WTC11 (cell line): ENCODE measurements at regions not wholly inside any gene's neighbourhood (a gene's known extent, or its start where the extent isn't known, plus 50 kb on each side); places are given as distances from the start of the nearest gene placed in this dataset.

Experiments used
- ATAC-seq: fragments of 200-7000 bp; cut with Tn5 transposase; 2 replicates; pipeline ENCODE4 v1.10.0; 2021; ENCODE audit warnings: mild to moderate bottlenecking, moderate library complexity
- CTCF ChIA-PET: fragments of 300-600 bp; sonication (Branson Sonifier 250); formaldehyde crosslinking; loops from one replicate; lab custom pipeline; 2021; ENCODE audit warnings: antibody characterized with exemption; lab: Charles Lee
- POLR2A ChIA-PET: fragments of 350-600 bp; sonication (Branson Sonifier 250); formaldehyde crosslinking; loops from one replicate; lab custom pipeline; 2021; ENCODE audit warnings: antibody characterized with exemption; lab: Charles Lee
- DNase-seq: peaks from one replicate; pipeline ENCODE4 v3.0.0; 2021; ENCODE audit warnings: low spot score
- H3K27ac Mint-ChIP-seq: 2 replicates; pipeline ENCODE4 v1.8.0; 2021; ENCODE audit warnings: mixed read lengths
- H3K27me3 Mint-ChIP-seq: 2 replicates; pipeline ENCODE4 v1.8.0; 2021; ENCODE audit warnings: low read depth, mild to moderate bottlenecking, moderate library complexity, mixed read lengths
- H3K36me3 Mint-ChIP-seq: 2 replicates; pipeline ENCODE4 v1.8.0; 2021; ENCODE audit warnings: mixed read lengths
- H3K4me1 Mint-ChIP-seq: 2 replicates; pipeline ENCODE4 v1.8.0; 2022; ENCODE audit warnings: mixed read lengths
- H3K4me3 Mint-ChIP-seq: 2 replicates; pipeline ENCODE4 v1.8.0; 2021; ENCODE audit warnings: mild to moderate bottlenecking, moderate library complexity, mixed read lengths
- H3K9me3 Mint-ChIP-seq: 2 replicates; pipeline ENCODE4 v1.8.0; 2021; ENCODE audit warnings: mixed read lengths
- AFF4 ChIP-seq: sonication (generic); formaldehyde crosslinking; IDR thresholded peaks from 2 replicates; pipeline ENCODE4 v1.8.1; 2023; ENCODE audit warnings: mild to moderate bottlenecking, missing genetic modification reagents, borderline replicate concordance
- ARID4B ChIP-seq: sonication (generic); formaldehyde crosslinking; IDR thresholded peaks from 2 replicates; pipeline ENCODE4 v1.8.0; 2023; ENCODE audit warnings: missing genetic modification reagents, mild to moderate bottlenecking, borderline replicate concordance
- ATF3 ChIP-seq: sonication (generic); formaldehyde crosslinking; conservative IDR thresholded peaks from 2 replicates; pipeline ENCODE4 v1.8.1; 2022; ENCODE audit warnings: mild to moderate bottlenecking, missing genetic modification reagents
- E2F1 ChIP-seq: sonication (generic); formaldehyde crosslinking; IDR thresholded peaks from 2 replicates; pipeline ENCODE4 v1.8.0; 2022; ENCODE audit warnings: mild to moderate bottlenecking, missing genetic modification reagents
- ESRRA ChIP-seq: sonication (generic); formaldehyde crosslinking; IDR thresholded peaks from 2 replicates; pipeline ENCODE4 v1.8.1; 2022; ENCODE audit warnings: mild to moderate bottlenecking, missing genetic modification reagents, borderline replicate concordance
- FOXP1 ChIP-seq: sonication (generic); formaldehyde crosslinking; IDR thresholded peaks from 2 replicates; pipeline ENCODE4 v1.8.0; 2022; ENCODE audit warnings: missing genetic modification reagents, mild to moderate bottlenecking, moderate library complexity, borderline replicate concordance
- HMGA2 ChIP-seq: fragments of 250-450 bp; sonication (Bioruptor Pico); IDR thresholded peaks from 2 replicates; pipeline ENCODE4 v1.4.0; 2021; ENCODE audit warnings: mild to moderate bottlenecking, moderate library complexity
- JAZF1 ChIP-seq: fragments of 250-450 bp; sonication (Bioruptor Pico); IDR thresholded peaks from 2 replicates; pipeline ENCODE4 v1.9.0; 2021; ENCODE audit warnings: moderate library complexity, mild to moderate bottlenecking, inconsistent platforms
- NR1H2 ChIP-seq: sonication (generic); formaldehyde crosslinking; IDR thresholded peaks from 2 replicates; pipeline ENCODE4 v1.9.0; 2021; ENCODE audit warnings: mild to moderate bottlenecking, moderate library complexity, missing genetic modification reagents
- NR3C1 ChIP-seq: sonication (generic); formaldehyde crosslinking; conservative IDR thresholded peaks from 2 replicates; pipeline ENCODE4 v1.8.1; 2023; ENCODE audit warnings: low read depth, mild to moderate bottlenecking, missing genetic modification reagents
- PREB ChIP-seq: sonication (generic); formaldehyde crosslinking; IDR thresholded peaks from 2 replicates; pipeline ENCODE4 v1.8.1; 2022; ENCODE audit warnings: mild to moderate bottlenecking, missing genetic modification reagents, moderate library complexity, borderline replicate concordance
- RORB ChIP-seq: fragments of 250-450 bp; sonication (Bioruptor Pico); IDR thresholded peaks from 2 replicates; pipeline ENCODE4 v1.9.0; 2021; ENCODE audit warnings: mild to moderate bottlenecking
- STAT6 ChIP-seq: sonication (generic); formaldehyde crosslinking; conservative IDR thresholded peaks from 2 replicates; pipeline ENCODE4 v1.8.1; 2023; ENCODE audit warnings: mild to moderate bottlenecking, low read depth, missing genetic modification reagents, moderate library complexity
- ZNF281 ChIP-seq: sonication (generic); formaldehyde crosslinking; IDR thresholded peaks from 2 replicates; pipeline ENCODE4 v1.8.0; 2023; ENCODE audit warnings: mild to moderate bottlenecking, missing genetic modification reagents

- DNase-seq (no peak), ATAC-seq (no peak)
- TF ChIP-seq AFF4 (CRISPR knock-in tag) (no peak), FOXP1 (CRISPR knock-in tag) (no peak), ZNF281 (CRISPR knock-in tag) (no peak), STAT6 (no peak), PREB (CRISPR knock-in tag) (no peak), E2F1 (CRISPR knock-in tag) (no peak), ATF3 (no peak), HMGA2 (no peak), RORB (CRISPR knock-in tag) (no peak), JAZF1 (CRISPR knock-in tag) (no peak), NR3C1 (CRISPR knock-in tag) (no peak), NR1H2 (no peak), ESRRA (CRISPR knock-in tag) (no peak), ARID4B (CRISPR knock-in tag) (no peak)
- Mint-ChIP-seq H3K9me3 (peaks cover 8% of the 10 kb centered on the region; the same call in 1 of the 2 replicates), H3K36me3 (no peaks in the 10 kb centered on the region), H3K4me1 (peaks cover 23% of the 10 kb centered on the region), H3K4me3 (no peak overlapping the region), H3K27me3 (no peaks in the 10 kb centered on the region), H3K27ac (no peak overlapping the region)
- ChIA-PET POLR2A (no interaction called here), CTCF (no interaction called here)
Measured at GRCh38 chr10:128483216-128483615, 357.0 kb upstream of the MKI67 start.
